DMS 273 treated with DMSO at 0.1 percent for 48 hours (cell line): ENCODE measurements at regions not wholly inside any gene's neighbourhood (a gene's known extent, or its start where the extent isn't known, plus 50 kb on each side); places are given as distances from the start of the nearest gene placed in this dataset.
"Not testable (repeated sequence)": the region's sequence is repeated elsewhere in the genome, so short reads cannot be mapped to it uniquely, and the experiment has no call there.

Experiments used
- DNase-seq: peaks from one replicate; lab custom pipeline; 2025; lab: John Stamatoyannopoulos, UW

DNA sequence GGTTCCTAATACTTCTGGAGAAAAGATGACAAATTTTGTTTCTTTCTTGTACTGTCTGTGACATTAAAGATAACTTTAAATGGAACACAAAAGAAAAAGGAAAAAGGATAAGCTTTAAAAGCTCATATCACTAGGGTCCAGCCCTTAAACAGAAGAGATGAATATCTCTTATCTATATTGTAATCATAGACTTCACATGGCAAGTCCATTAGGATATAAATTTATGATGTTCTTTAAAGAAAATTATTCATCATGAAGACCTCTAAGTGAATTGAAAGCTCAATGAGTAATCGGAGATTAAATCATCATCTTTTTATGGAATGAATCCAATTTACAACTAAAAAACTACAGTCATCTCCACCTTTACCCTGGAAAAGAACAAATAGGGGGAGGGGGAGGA, 111.6 kb upstream of the SATB2 start:
- DNase-seq = no peak

DNA sequence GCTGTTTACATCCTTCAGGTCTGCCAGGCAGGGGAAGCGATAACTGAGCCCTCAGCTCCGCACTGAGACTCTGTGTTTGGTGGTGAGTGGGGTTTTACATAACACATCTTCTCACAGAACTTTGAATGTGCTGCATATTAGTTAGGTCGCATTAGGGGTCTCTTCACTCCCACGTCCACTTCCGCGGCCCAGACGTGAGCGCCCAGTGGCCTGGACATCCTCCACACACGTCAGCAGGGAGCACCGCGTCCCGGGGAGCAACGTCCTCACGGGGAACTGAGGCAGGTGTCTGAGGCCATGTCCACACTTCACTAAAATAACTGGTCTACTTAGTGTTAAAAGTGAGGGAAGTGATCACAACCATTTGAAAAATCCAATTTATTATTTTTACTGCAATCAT, 100.4 kb upstream of the SATB2 start:
- no peak for DNase-seq

DNA sequence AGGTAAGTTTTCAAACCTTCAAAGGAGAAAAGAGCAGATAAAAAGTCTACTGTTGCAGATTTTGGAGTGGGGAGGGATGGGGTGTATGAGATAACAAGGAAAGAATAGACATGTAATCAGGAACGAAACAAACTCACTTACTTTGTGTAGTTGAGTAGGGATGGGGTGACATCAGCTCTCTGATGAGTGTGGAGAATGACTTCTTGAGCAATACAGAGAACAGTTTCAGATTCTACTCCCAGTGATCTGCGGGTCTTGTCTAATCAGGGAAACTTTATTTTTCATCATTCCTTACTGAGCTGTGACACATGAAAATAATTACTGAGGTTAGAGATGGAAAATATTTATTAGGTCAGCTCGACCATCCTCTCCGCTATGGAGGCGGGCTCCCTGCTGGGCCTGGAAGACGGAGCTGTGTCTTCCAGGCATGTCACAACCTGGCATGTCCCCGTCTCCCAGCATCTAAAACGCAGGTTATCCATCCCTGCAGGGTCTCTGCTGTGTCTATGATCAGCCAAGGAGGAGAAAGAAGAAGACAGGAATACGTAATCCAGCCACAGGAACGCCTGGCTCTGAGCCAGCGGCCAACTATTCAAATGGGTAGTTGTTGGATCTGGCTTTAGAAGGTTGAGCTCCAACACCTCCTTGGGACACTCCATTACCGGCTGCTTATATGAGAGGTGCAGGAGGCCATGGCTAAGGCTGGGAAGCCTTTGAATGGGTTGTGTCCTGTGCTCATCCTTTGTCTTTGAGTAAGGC, 99.0 kb upstream of the SATB2 start:
- DNase-seq = no peak

DNA sequence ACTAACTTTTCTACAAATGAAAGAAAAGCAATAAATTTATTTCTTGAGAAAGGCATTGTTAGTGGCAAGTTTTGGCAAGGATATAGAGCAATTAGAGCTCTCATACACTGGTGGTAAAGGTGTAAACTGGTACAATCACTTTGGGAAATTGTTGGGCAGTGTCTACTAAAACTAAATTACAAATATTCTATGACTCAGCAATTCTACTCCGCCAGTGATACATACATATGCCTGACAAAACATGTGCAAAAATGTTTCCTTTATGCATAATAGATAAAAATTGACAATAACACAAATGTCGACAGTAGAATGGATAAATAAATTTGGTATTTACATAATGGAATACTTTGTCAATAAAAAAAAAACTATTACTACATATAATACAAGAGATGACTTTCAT, 96.3 kb upstream of the SATB2 start:
- no peak for DNase-seq

DNA sequence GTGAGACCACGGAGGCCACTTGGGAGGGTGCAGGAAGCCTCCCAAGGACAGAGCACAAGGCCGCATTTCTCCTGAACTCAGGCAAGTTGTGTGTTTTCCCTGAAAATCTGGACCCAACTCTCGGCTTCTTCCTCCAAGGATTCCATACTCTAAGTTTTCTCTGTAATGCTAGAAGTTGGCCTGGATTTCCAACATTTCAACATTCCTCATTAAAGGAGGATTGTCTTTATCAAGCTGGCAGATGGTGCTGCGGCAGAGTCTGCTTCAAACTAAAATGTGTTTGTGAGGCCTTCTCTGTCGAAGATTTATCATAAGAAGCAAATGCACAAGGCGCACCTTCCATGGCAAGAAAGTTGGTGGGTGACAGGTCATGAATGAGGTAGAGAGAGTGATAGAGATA, 94.4 kb upstream of the SATB2 start:
- DNase-seq = no peak

DNA sequence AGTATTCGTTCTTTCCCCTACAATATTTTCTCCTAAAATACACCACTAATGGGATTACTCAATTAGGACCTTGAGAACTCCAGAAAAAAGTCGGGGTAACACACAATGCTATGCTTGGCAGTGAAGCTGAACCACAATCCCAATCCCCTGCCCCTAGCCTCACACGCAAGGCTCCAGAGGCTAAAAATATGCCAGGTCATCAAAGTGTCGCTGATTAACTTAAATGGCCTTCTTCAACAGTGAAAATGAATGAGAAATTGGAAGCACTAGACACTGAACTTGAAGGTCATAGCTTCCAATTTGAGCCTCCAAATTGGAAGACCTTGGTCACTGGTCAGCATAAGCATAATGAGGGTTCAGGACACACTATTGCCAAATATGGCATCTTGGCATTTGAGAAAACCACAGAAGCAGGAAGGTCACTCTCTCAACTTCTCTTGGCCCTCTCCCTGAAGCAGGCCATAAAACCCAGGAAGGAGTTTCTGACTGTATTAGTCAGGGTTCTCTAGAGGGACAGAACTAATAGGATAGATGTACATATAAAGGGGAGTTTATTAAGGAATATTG, 86.0 kb upstream of the SATB2 start:
- DNase-seq = no peak

DNA sequence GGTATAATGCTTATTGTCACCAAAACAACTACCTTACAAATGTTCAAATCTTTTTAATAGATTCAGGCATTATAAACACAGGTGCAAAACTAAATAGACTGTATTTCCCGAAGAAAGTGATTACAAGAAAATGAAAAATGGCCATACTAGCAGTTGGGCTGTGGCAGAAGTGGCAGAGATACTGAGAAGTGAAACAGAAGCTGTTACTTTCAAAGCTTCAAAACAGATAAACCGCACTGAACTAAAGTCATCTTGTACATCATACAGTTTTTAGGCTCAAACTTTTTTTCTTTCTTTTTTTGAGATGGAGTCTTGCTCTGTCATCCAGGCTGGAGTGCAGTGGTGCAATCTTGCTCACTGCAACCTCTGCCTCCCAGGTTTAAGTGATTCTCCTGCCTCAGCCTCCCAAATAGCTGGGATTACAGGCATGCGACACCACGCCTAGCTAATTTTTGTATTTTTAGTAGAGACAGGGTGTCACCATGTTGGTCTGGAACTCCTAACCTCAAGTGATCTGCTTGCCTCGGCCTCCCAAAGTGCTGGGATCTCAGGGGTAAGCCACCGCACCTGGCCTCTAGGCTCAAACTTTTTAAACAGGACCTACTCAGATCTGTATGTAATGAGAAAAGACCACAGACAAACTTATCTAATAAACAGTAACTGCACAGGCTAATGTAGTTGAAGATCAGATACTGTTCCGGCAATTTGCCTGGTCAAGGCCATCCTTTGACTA, 77.9 kb upstream of the SATB2 start:
- no peak for DNase-seq

DNA sequence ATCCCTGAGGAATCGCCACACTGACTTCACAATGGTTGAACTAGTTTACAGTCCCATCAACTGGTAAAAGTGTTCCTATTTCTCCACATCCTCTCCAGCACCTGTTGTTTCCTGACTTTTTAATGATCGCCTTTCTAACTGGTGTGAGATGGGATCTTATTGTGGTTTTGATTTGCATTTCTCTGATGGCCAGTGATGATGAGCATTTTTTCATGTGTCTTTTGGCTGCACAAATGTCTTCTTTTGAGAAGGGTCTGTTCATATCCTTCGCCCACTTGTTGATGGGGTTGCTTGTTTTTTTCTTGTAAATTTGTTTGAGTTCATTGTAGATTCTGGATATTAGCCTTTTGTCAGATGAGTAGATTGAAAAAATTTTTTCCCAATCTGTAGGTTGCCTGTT, 76.1 kb upstream of the SATB2 start:
- DNase-seq = not testable (repeated sequence)

DNA sequence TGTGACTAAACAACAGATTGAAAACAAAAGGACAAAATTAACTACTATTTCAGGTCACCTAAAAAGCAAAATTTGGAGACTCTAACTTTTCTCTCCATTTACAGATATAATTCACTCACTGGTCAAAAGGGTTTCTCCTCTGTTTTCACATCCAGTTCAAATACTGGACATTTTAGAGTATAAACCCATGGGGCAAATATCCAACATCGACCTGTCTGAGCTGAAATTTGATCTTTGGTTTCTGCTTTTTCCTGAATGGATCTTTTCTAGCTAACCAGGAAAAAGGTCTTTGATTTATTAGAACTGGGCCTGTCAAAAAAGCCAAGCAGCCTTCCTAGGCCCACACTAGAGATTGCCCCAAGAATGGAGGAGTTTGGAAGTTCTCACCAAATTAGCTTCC, 69.3 kb upstream of the SATB2 start:
- no peak for DNase-seq

DNA sequence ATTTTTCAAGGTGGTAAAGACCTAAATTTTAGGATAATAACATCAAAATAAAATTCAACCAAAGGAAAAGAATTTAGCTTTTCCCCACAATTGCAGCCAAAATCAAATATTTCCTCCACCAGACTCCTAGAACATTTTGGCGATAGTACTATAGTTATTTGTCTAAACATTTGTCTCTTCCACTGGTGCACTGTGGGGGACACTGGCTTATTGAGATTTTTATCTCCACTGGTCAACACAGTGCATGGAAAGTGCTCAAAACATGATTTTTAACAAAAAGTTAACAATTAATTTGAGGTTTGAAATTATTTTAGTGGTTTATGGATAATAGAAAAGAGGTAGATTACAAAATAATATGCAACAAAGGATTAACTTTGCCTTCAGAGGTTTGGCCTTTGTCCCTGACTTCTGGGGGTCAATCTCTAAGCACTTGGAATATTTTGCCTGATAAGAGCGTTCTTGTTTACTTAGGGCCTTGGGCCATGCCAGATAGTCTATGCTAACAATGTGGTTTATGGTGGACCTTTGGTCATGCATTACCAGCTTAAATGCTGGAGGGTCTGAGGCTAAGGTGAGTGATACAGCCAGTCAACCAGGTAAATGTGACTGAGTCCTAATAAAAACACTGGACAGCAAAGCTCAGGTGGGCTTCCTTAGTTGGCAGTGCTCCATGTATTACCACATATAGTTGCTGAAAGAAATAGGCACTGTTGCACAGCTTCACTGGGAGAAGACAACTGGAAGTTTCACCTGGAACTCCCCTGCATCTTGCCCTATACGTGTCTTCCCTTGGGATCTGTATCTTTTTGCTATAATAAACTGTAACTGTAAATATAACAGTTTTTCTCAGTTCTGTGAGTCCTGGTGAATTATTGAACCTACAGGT, 67.2 kb upstream of the SATB2 start:
- no peak for DNase-seq

DNA sequence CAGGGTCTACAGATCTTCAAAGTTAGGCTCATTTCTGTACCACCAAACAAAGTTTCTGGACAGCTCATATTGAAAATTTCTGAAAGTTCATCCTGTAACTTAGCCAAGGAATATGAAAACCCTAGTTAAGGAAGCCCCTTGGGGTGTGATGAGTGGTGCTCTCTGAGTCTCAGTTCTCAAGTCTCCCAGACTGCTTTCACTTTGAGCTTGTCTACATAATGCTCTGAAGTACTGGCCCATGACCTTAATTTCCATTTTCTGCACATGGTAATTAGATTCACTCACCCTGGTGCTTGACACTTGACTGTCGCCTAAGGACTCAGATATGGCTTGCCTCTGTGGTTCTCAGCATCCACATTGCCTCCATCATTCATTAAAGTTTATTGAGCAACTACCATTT, 51.7 kb upstream of the SATB2 start:
- DNase-seq = no peak
